ENCODE measurements at regions not wholly inside any gene's neighbourhood (a gene's known extent, or its start where the extent isn't known, plus 50 kb on each side); places are given as distances from the start of the nearest gene placed in this dataset.

DNA sequence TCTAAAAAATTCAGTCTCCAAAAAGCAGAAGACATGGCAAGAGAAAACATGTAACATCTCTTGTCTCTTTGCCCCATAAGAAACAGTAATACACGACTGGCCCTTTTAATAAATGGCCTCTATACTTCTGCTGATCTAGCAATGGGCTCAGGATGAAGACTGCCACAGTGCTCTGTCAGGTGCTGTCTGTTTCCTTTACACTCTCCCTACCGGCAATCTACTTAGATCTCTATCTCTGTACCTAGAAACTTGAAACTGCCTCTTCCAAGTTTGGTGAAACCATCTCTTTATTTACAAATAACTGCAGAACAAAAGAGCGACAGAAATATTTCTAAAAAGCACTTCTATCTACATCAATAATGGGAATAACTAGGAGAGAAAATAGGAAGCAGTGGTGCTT lies 685.2 kb upstream of the INTU start:
- TF ChIP-seq, protein P1, sequence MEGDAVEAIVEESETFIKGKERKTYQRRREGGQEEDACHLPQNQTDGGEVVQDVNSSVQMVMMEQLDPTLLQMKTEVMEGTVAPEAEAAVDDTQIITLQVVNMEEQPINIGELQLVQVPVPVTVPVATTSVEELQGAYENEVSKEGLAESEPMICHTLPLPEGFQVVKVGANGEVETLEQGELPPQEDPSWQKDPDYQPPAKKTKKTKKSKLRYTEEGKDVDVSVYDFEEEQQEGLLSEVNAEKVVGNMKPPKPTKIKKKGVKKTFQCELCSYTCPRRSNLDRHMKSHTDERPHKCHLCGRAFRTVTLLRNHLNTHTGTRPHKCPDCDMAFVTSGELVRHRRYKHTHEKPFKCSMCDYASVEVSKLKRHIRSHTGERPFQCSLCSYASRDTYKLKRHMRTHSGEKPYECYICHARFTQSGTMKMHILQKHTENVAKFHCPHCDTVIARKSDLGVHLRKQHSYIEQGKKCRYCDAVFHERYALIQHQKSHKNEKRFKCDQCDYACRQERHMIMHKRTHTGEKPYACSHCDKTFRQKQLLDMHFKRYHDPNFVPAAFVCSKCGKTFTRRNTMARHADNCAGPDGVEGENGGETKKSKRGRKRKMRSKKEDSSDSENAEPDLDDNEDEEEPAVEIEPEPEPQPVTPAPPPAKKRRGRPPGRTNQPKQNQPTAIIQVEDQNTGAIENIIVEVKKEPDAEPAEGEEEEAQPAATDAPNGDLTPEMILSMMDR (IDR thresholded peaks at IDR 0.05) = no peak
- TF ChIP-seq POLR2AphosphoS5 (IDR thresholded peaks at IDR 0.05; ENCODE audit: insufficient read depth in 1 of 2, low read depth in 1 of 2) (no peak), POLR2A (IDR thresholded peaks at IDR 0.05) (no peak)
